ENCODE measurements at regions not wholly inside any gene's neighbourhood (a gene's known extent, or its start where the extent isn't known, plus 50 kb on each side); places are given as distances from the start of the nearest gene placed in this dataset.

DNA sequence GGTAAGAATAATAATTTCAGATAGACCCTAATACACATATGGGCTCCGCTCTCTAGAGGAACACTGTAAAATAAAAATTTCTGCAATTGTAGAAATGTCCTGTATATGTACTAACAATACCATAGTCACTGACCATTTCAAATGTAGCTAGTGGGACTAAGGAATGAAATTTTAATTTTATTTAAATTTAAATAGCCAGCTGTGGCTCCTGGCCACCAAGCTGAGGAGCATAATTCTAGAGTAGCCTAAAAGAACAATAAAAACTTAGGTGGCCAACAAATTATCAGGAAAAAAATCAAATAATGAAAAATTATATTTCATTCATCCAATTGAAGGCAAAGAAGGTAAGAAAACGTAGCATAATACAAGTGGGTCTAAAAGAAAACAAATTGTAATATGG is 240.9 kb upstream of the MIR17HG start:
- DNase-seq: no peak

DNA sequence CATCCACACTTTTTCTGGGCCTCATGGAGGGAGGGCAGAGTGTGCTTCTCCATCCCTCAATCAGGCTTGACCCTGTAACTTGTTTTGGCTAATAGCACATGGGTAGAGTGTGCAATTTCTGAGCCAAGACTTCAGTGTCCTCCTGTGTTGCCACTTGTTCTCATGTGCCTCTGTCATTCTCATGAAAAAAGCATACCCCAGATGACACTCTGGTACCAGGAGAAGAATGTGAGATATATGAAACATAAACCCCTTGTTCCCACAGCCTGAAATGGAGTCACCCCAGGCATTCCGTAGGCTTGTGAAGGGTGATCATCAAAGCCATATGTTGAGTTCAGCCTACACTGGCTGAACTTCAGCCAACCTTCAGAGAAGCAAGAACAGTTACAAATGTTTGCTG is 239.2 kb upstream of the MIR17HG start:
- DNase-seq: no peak

DNA sequence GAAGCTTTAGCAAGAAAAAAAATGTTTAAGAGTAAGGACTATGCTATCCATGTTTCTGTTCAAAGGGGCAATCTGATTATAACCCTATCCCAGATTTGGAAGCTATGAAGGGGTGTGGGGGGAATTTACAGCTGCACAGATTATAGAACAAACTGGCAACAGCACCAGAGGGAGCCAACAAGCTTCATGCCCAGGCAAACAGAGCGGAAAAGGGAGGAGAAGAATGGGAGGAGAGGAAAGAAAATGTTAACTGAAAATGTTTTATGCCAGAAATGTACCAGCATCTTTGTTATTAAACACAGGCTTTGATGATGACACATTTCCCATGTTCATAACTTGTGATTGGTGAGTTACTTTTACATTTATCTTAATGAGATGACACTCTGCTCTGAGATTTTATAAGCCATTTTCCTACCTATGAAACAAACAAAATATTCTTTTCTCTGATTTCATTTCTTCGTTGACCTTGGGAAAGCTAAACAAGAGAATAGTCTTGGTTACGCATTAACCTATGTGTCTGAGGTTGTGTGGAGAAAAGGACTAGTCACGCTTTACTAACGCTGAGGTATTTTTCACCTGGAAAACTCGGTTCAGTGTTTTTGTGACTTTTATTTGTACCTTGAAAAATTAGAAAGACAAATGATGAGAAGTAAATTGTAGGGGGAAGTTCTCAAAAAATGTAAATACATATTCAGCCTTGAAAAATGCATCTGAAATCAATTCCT is 235.8 kb upstream of the MIR17HG start:
- no peak for DNase-seq

DNA sequence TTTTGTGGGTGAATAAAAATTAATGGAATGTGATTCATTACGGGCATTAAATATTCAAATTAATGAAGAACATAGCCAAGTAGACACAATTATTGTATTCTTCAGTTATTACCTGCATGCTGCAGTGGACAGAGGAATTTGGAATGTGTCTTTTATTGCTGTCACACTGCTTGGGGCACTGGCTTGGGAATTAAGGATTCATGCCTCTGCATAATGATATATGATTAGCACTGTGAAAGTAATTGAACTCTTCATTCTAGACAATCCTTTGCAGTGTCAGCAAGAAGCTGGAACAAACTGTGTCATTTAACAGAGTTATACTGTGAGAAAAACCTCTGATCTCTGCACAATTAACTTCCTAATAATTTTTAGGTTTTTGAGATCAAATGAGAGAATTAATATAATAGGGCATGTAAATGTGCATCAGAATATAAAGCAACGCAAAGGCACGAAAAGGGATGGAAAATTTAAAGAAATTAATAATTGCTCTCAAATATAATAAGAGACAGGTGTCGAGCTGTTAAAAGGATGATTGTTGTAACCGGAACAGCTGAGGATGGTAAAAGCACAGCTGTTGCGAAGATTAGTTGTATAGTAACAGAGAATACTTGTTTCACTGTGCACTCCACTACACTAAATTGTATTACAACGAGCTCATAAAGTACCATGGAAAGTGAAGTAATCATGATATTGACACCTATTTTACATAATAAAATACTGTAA is 235.1 kb upstream of the MIR17HG start:
- no peak for DNase-seq

DNA sequence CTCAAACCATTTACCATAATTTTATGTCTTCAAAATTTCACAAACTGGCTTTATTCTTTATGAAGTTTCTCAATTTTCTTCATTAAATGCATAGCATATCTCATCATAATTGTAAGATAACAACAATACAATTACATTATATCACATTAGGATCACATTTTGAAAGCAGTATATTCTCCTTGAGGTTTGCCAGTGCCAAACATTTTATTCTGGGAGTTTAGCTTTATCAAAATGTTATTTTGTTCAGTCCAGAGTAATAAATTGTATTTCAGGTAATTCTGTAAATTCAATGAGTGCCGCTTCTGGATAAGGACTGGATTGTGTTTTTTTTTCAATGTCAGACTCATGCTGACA is 234.6 kb upstream of the MIR17HG start:
- no peak for DNase-seq

DNA sequence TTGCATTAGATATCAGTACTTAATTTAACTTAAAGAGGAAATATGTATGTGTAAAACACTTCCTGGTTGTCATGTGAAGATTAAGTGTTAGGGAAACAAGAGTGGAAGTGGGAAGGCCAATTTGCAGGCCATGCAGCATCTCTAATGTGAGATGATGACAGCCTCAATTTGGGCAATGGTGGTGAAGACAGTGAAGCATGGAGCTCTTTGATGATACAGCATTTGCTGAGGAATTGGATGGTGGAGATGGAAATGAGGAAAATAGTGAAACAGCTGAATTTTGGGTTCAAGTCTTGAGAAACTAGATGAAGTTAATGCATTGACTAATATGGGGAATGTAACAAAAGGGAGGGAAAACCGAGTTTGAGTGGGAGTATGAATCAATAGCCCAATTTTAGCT is 231.7 kb upstream of the MIR17HG start:
- no peak for DNase-seq

DNA sequence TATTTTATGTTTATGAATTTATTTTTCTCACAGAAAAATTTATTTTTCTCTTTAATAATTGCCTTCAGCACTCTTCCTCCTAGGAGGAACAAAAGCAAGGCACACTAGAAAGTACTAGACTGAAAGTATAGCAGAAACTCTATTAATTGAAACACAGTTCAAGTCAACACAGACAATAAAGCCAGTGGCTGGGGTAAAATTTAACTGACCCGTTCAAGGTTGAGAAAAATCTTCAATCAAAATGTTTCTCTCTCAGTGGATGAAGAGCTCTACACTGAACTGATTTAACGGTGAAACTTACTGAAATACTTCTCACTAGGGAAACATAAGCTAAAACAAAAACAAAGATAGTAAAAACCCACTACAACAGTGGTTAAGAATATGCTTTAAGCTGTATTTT is 230.1 kb upstream of the MIR17HG start:
- DNase-seq: no peak

DNA sequence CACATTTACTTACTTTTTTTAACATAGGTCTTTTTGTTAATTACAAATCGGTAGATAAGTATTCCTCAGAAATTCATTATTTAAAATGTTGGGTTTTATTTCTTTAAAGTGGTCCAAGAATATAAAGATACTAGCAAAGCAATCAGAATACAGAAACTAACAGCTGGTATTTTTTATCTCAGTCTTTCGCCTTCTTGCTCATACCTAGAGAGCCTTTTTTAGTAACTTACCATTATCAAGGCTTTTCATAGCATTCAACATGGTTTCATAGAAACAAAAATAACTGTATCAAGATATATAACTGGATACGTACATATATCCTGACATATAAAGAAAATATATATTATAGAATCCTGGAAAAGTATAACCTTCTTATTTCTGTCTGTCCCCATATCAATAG is 227.8 kb upstream of the MIR17HG start:
- DNase-seq: no peak

DNA sequence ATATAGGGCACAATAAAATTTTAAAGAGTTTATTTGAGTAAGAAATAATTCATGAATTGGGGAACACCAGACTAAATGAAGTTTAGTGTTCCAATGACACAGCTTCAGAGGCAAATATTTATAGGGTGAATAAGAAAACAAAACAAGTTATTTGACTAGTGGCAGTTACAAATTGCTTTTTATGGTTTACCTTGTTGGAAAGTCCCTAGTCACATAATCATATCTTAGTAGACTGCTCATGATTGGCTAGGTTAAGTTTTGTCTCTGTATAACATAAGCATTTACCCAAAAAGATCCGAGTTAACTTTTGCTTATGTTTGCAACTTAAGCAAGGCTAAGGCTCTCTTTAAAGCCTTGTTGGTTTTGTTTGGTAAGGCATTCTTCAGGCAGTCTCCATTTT is 224.7 kb upstream of the MIR17HG start:
- DNase-seq: no peak

DNA sequence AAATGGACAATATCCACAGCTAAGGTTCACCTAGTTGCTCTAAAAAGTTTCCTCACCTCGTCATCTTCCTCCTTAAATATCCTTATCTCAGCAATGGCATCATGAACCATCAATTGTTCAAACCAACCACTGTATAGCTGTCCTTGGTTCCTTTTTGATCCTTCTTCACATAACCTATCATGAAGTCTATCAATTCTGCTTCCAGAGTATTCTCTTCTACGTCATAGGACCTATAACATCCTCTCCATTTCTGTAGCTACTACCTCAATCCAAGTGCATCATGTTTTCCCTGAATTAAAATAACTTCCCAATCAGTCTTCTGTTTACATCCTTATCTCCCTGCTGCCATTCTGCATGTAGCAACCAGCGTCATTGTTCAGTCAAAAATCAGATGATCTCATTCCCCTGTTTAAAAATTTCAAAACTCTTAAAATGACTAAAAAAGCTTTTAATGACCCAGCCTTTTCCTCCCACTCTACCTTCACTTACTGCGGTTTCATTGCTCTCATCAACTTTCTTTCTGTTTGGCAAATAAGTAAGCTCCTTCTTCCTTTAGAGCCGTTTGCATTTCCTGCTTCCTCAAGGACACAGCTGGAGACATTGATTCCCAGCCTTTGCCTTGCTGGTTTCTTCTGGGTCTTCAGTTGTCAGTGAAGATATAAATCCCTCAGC is 223.9 kb upstream of the MIR17HG start:
- DNase-seq: no peak

DNA sequence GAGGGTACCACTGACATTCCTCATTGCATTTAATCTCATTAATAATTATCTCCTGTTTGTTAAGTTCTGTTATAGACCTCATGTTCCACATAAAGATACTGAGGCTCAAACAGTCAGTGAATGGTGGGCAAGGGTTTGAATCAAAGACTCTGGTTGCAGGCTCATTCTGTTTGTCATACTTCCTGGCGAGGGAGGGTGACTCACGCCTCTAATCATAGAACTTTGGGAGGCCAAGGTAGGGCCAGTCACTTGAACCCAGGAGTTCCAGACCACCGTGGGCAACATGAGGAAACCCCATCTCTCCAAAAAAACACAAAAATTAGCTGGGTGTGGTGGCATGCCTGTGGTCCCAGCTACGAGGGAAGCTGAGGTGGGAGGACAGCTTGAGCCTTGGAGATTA is 220.7 kb upstream of the MIR17HG start:
- DNase-seq: no peak

DNA sequence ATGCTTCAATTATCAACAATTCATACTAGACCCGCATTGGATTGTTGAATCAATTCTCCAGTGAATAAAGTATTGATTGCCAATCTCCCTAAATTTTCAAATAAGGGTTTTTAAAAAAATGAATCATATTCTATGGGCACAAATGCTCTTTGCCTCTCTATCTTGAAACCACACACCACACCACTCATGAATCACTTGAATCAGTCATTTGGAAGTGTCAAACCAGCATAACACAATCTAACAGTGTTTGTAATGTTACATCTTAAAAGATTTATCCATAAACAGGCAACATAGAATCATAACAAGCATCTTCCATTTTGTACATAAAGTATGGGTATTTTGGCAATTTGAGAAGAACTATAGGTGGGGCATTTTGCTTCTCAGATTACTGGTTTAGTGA is 219.5 kb upstream of the MIR17HG start:
- no peak for DNase-seq

DNA sequence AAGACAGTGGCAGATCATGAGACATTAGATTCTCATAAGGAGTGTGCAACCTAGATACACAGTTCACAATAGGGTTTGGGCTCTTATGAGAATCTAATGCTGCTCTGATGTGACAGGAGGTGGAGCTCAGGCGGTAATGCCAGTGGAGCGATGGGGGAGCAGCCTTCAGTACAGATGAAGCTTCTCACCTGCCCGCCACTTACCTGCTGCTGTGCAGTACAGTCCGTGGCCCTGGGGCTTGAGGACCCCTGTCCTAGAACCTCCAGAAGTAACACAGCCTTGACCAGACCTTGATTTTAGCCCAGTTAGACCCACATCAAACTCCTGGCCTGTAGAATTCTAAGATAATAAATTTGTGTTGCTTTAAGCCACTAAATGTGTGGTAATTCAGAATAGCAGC is 215.1 kb upstream of the MIR17HG start:
- no peak for DNase-seq

DNA sequence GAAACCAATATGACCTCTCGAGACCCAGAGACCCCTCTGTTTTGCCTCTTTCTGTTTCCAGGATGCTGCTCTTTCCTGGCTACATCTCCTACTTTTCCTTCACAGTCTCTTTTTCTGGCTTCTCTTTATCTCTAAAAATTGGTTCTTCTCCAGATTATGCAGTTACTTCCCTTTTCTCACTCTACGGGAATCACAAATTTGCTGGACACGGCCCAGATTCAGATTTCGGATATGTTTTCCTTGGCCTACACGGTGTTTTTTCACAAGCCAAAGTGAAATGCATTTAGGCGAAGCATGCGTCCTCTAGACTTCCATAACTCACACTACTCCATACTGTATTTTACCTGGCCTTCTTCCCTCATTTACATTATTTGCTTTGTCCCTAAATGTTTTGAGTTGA is 214.7 kb upstream of the MIR17HG start:
- DNase-seq: no peak

DNA sequence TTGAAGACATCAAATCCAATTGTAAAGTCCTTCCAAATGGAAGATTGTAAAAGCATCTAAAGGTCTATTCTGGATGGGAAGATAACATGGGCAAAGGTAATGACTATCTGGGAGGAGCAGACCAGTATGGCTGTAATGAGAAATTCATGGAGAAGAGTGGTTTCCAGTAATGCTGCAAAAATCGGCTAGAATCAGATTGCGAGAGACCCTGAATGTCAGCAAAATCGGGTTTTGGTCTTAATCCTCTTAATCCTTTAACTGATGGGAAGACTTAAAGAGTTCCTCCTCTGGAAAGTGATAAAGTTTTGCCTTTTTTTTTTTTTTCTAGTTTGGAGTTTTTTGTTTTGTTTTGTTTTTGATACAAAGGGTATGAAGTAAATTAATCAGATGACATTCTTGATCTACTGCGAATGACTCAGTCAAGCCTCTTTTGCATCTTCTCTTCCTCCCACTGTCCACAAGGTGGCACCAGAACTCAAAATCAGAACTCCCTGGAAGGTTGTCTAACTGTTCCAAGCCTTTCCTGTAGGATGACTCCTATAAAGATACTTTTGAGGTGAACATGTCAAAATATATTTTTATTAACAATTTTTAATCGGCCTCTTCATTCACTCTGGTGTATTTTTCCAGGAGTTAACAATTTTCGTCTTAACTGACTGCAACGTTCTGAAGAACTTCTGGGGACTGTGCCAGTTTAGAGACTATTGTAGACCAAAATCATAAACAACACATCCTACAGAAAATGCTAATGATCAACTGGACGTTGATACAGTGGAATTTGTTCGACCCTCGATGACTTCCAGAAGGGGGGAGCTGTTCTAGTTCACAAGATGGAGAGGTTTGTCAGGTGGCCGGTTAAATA is 213.3 kb upstream of the MIR17HG start:
- peak; percentile 74 for DNase-seq

DNA sequence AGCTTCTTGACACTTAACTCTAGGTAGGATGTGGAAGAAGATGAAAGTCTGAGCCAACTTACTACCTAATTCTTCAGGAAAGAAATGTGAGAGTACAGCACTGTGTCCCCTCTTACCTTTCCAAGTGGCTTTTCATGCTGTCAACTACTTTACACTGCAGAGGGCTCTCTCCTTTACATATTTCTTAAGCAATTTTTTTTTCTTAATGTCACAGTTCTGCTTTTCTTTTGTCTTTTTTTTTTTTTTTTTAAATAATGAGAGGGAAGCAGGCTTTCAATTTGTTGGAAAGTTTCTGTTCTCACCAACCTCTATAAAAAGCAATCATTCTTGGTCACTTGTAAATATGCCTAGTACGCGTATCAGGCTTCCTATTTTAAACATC is 212.7 kb upstream of the MIR17HG start:
- DNase-seq: no peak

DNA sequence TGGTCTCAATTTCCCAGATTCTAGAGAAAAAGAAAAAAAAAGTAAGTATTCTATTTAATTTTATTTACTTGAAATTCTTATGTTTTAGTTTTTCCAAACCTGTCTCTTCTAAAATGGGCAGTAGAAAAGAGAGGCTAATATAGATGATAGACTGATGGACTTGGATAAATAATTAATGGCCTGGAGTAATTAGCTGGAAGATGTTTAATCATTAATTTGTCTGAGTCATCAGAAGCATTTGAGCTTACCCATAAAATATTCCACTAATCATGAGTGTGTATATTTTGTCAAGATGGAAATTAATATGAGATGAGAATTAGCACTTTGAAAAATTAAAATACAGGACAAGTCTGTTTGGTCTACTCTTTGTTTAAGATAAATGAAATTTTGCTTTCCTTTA is 212.1 kb upstream of the MIR17HG start:
- no peak for DNase-seq

DNA sequence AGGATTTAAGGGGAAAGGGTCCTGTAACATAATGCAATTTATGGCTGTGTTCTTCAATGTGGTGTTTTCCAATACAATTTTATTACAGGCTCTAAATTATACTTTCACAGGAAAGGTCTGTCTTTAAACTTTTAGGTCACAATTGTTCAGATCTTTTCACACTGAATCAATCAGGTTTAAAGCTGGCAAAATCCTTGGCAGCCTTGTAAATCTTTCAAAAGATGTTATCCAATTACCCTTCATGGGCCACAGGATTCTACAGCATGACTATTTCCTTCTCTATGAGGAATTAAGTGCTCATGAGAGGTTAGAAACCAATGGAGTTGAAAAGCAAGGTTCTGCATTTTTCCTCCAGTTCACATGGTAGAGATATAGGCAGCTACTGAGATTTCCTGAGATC is 211.5 kb upstream of the MIR17HG start:
- DNase-seq: no peak

DNA sequence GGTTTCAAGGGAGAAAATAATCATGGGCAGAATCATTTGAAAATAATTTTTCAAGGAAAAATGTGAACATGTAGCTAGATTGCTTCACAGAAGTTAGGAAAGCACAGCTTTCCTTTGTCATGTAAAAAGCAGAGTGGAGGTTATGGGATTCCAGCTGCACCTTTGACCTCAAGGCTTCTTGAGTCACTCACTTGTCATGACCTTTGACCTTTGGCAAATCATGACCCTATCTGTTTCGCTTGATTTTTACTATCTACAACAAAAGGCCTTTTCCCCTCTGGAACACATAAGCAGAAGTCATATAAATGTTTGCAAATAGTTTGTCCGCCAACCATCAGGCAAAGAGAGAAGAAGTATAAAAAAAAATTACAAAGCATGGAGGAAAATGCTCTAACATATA is 210.7 kb upstream of the MIR17HG start:
- DNase-seq: no peak

DNA sequence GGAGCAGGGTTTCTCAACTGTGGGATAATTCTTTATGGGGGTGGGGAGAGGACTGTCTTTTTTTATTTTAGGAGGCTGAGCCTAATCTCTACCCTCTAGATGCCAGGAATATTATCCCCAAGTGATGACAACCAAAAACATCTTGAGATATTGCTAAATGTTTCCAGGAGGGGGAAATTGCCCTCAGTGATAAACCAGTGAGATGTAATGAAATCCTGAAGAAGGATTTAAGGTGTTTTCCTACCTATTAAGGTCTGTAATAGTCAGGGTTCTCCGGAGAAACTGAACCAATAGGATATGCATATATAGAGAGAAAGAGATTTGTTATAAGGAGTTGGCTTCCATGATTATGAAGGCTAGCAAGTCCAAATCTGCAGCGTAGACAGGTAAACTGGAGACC is 208.3 kb upstream of the MIR17HG start:
- no peak for DNase-seq

DNA sequence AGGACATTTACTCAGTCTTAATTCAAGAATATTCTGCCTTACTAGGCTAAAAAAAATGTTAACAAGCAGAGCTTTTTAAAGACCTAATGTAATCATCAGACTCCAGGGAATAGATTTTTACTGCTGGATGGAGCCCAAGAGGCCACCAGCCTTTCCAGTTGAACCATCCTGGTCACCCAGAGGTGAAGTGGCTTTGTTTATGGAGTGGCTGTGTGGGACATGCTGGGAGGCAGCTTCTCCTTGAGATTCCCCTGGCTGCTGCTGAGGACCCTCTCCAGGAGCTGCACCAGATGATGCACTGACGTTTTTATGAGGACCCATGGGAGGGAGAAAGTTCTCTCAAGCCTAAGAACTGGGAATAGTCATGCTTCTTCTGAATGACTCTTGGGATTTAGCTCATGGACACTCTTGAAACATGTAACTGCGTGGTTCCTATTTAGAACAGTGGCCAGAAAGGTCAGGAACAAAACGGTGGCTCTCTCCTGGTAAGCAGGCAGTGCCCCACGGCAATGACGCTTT is 205.9 kb upstream of the MIR17HG start:
- no peak for DNase-seq

DNA sequence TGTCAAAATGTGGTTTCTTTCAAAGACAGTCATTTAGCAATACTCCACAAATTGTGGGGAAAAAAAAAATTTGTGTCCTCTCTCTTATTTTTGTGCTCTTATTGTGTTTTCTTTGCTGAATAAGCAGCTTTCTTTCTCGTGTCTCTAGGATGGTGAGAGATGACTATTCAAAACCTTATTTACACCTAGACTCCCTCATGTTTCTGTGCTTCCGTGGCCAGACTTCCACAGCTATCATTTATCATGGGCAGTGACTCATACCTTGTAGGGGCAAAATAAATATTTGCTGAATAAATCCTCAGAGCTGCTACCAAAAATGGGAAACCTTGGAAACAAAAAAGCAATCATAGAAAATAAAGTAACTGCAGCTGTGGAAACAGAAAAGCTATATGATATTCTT is 204.9 kb upstream of the MIR17HG start:
- no peak for DNase-seq

DNA sequence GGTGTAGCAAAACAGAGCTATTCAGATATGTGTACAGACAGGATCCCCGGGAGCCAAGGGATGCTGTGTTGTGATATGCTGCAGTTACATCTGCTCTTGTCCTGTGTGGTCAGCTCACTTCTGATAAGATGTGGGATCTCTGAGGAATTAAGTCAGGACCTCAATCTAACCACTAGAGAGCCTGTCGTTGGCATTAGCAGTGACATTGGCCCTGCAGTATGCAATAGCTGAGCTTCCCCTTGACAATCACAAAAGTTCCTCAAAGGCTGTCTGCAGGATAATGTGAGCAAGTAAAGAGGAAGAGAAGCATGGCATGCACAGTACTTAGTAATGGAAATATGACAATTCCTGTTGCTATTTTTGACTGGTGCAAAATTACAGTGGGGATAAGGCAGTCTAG is 203.4 kb upstream of the MIR17HG start:
- peak; percentile 42 for DNase-seq
